ENCODE measurements at regions not wholly inside any gene's neighbourhood (a gene's known extent, or its start where the extent isn't known, plus 50 kb on each side); places are given as distances from the start of the nearest gene placed in this dataset.
"Not testable (repeated sequence)": the region's sequence is repeated elsewhere in the genome, so short reads cannot be mapped to it uniquely, and the experiment has no call there.

DNA sequence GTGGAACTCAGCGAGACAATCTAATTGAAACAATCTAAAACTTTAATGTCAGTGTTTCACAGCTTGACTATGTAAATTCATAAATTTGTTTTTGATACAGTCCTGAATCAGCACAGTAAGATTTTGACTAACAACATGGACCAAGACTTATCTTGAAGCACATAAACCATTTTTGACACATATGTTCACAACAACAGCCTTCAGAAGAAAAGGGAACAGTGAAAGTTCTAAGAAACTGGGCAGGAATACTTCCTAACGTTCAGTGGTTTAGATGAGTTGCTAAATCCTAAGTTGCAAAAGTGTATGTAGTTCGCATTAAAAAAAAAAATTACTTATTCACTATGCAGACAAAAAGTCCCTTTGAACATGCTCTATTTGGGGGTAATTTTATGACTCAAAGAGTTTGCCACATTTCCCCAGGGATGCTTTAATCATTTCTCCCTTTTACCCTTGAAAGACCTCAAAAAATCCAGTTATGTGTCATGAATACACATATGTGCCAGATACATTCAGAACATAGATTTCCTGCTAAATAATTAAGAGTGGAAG, 120.2 kb downstream of the MRPL39 start:
- peak; percentile 28 for DNase-seq (ENCODE audit: low spot score)

DNA sequence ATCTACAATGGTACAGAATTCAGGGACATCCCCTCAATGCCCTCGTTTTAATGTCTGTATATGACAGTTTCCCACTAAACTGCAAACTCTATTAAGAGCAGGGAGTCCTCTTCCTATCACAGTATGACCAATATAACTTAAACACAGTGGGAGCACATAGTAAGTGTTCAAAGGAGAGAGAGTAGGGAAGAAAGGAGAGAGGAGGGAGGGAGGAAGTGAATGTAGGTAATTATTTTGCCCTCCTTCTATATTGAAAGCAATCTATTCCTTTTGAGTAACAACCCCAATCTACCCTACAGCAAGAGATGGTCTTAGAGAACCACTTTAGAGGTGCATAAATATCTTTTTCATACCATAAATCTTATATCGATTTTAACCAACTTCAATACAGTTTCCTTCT, 121.4 kb downstream of the MRPL39 start:
- DNase-seq (ENCODE audit: low spot score), result no peak

GRCh38 chr21:25467896-25468295, 139.4 kb downstream of the MRPL39 start:
- DNase-seq (ENCODE audit: low spot score), result no peak

DNA sequence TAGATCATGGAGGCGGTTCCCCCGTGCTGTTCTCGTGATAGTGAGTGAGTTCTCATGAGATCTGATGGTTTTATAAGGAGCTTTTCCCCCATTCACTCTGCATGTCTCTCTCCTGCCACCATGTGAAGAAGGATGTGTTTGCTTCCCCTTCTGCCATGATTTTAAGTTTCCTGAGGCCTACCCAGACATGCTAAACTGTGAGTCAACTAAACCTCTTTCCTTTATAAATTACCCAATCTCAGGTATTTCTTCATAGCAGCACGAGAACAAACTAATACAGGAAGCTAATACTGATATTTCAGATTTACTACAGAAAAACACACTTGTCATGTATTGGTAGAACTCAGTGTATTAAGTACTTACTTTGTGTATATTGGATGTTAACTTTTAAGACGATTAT, 140.2 kb downstream of the MRPL39 start:
- DNase-seq (ENCODE audit: low spot score), result not testable (repeated sequence)

- DNase-seq (ENCODE audit: low spot score), result no peak
Measured at GRCh38 chr21:25466470-25466869, 140.8 kb downstream of the MRPL39 start.

GRCh38 chr21:25465263-25465662, 142.0 kb downstream of the MRPL39 start:
- DNase-seq (ENCODE audit: low spot score), result no peak

DNA sequence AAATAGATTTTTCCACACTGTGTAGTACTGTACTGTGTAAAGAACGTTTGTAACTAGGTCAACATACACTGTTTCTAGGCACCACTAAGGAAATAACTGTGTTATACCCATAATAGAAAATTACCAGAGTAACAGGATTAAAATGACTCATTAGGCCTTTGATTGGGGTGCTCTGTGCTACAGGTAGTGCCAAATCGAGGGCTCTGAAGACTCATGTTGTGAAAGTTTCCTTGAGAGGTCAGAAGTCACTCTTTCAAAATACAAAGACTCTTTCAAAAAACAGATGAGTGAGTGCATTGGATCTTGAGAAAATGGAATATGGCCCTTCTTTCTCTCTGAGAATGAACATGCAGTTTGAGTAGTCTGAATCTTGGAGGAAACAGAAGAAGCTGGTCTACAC, 143.0 kb downstream of the MRPL39 start:
- DNase-seq (ENCODE audit: low spot score), result peak; percentile 73

GRCh38 chr21:25462517-25462971, 144.7 kb downstream of the MRPL39 start:
- DNase-seq (ENCODE audit: low spot score), result peak; percentile 12

DNA sequence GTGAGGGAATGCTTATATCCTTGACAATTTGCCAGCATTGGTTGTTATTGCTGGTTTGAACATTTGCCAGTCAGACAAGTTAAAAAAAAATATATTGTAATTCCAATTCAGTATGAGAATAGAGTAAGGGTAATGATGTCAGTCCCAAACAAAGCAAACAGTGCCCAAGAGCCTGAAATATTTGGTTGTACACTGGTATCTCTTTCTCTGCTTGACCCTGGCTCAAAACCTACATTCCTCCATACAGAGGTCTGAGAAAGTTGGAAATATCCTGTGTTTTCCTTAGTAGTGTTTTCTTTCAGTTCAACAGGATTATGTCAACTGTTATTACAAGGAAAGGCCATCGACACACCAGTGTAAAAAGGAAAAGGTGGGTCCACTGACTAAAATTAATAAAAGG, 145.6 kb downstream of the MRPL39 start:
- DNase-seq (ENCODE audit: low spot score), result no peak

DNA sequence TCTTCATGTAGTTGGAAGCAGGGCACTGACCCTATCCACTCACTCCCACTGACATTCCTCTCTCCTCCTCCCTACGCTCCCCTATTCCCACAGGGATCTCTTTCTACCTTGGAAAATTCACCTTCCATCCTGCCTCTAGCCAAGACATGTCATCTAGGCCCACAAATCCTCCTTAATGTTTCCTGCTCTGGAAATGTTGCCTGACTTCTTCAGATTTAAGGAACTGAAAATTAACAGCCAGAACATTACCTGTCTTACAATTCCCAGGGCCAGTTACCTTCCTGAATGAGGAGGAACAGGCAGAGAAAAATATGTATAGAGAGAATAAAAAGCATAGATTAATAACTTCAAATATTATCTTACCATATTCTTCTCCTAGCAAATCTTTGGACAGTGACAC, 147.3 kb downstream of the MRPL39 start:
- no peak for DNase-seq (ENCODE audit: low spot score)

- DNase-seq (ENCODE audit: low spot score), result no peak
Measured at GRCh38 chr21:25459365-25459764, 147.9 kb downstream of the MRPL39 start.

DNA sequence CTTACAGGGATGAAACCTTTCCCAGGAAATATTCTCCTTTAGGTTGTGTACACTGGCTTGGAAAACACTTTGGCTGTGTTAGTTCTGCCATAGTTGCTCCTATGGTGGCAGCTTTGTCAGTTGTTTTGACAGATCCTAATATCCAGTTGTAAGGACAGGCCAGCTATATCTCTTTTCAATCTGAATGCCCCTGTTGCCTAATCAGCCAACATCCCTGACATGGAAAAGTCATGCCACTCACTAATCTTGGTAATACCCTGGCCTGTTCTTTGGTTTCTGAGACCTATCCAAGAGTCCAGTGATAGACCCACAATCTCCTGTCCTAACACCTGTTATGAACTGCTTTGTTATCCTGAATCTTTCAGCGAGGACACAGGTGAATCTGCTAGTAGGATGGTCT, 148.8 kb downstream of the MRPL39 start:
- no peak for DNase-seq (ENCODE audit: low spot score)

- DNase-seq (ENCODE audit: low spot score), result no peak
Measured at GRCh38 chr21:25457946-25458345, 149.3 kb downstream of the MRPL39 start.

DNA sequence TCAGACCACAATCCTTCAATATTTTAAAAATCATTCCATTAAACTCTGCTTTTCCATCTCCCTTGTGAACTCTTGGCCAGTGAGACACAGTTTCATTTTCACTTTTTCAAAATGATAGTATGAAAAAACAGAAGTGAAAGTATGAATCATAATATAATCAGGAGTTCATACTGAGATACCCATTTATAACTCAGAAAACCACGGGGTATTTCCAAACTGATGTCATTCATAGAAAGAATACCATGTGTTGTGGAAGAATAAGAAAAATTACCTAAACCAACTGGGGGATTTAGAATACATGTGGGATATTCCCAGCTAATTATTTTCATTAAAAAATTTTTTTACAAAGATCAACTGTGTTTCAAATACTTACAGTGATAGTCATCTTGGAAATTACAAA, 149.9 kb downstream of the MRPL39 start:
- DNase-seq (ENCODE audit: low spot score), result peak; percentile 73

DNA sequence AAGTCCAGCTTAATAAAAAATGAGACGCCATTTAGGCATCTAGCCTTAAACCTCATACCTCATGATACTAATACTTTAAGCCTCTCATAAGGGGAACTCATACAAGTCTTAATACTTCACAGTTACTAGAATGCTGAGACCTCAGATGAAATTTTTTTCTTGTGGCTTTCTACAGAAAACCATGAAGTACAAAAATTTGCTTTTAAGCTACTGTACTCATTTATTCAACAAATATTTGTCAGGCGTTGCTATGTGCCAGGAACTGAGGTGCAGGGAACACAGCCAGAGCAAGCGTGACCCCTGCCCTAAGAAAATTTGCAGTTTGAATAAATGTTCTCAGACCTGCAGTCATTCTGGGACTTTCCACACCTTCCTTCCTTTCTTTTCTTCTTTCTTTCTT, 150.6 kb downstream of the MRPL39 start:
- DNase-seq (ENCODE audit: low spot score), result peak; percentile 71

- DNase-seq (ENCODE audit: low spot score), result no peak
Measured at GRCh38 chr21:25453524-25453923, 153.8 kb downstream of the MRPL39 start.

DNA sequence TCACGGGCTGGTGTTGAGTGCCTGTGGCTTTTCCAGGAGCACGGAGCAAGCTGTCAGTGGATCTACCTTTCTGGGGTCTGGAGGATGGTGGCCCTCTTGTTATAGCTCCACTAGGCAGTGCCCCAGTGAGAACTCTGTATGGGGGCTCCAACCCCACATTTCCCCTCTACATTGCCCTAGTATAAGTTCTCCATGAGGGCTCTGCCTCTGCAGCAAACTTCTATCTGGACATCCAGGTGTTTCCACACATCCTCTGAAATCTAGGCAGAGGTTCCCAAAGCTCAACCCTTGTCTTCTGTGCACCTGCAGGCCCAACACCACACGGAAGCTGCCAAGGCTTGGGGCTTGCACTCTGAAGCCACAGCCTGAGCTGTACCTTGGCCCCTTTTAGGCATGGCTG, 157.3 kb downstream of the MRPL39 start:
- no peak for DNase-seq (ENCODE audit: low spot score)

DNA sequence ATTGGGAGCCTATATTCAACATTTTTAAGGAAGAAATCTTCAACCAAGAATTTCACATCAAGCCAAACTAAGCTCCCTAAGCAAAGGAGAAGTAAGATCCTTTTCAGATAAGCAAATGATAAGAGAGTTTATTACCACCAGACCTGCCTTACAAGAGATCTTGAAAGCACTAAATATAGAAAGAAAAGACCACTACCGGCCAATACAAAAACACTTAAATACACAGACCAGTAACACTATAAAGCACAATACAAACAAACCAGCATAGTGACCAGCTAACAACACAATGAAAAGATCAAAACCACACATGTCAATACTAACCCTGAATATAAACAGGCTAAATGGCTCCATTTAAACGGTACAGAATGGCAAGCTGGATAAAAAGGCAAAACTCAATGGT, 165.4 kb downstream of the MRPL39 start:
- no peak for DNase-seq (ENCODE audit: low spot score)

- not testable (repeated sequence) for DNase-seq (ENCODE audit: low spot score)
Measured at GRCh38 chr21:25437465-25437864, 169.8 kb downstream of the MRPL39 start.

DNA sequence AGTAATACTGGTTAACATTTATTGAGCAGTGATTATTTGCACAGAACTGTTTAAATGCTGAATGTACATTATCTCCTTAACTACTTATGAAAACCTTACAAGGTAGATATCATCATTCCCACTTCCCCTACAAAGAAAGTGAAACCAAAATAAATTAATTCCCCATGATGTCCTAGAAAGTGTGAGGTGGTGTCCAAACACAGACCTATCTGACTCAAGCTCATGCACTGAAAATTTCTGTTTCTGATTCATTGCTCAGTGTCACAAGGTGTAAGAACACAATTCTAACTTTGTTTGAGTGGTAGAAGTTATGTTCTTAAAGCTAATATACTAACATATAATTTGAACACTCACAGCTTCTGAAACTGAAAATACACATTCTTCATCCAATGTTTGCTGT, 178.7 kb downstream of the MRPL39 start:
- peak; percentile 3 for DNase-seq (ENCODE audit: low spot score)

DNA sequence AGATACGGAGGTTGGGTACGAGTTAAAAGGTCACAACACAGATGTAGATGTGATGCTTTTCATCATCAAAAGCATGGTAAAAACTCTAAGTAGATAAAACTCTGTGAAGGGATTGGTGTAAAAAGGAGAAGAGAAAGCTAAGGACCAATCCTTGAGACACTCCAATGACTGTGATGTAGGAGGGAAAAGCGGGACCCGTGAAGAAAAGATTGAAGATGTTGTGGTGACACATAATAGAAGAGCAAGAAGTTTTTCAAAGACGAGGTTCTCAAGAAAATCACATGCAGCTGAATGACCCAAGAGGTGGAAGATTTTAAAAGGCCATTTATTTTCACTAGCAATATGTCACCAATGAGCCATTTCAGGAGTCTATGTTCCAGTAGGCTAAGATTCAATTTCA, 179.5 kb downstream of the MRPL39 start:
- DNase-seq (ENCODE audit: low spot score), result no peak

GRCh38 chr21:25426580-25426979, 180.7 kb downstream of the MRPL39 start:
- DNase-seq (ENCODE audit: low spot score), result no peak

DNA sequence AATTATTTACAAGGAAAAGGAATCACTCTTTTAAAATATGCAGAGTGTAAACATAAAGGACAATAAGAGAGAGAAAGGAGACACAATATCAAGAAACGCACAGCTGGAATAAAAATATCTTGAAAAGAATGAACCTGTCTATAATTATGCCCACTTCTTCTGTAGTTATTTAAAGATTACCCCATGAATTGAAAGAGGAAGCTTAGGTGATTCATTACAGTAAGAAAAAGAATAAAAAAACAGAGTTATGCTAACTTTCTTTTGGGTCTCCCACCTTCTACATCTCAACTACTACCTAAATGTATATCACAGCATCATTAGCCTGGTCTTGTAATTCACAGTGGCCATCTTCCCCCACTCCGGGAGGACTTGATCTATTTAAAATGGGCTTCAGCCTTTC, 182.1 kb downstream of the MRPL39 start:
- no peak for DNase-seq (ENCODE audit: low spot score)

DNA sequence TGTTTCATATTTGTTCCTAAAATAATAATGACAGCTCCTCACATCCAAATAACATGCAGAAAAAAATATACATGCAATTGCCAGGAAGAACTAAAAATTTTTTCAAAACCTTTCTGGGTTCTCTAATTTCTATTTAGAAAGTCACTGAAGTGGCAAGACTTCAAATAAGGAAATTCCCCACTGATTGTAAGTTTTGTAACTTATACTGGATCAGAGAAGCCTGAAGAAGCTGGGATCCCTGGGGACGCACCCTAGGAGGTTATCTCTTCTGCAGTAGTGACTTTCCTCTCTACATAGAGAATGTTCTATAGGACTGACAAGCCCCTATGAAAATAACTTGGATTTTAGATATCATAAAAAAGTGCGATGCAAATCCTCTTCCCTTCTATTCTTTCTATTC, 182.6 kb downstream of the MRPL39 start:
- no peak for DNase-seq (ENCODE audit: low spot score)

DNA sequence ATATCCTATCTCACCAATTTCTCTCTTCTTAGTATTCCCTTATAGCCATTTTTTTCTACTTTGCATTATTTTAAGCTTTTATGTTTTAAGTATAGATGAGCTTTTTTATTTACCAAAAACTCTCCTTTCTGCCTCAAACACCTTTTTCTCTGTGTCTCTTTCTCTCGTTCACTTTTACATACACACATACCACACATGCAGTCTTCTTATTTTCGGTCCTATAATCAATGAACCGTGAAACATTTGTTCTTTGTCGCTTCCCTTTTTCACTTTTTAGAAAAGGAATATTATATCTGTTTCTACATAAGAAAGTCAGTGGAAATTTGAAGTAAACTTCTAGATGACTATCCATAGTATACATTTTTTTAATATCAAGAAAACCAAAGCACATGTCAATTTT, 183.2 kb downstream of the MRPL39 start:
- no peak for DNase-seq (ENCODE audit: low spot score)

Measured in CD4-positive, alpha-beta T cell treated with Interleukin-2 at 100 ng/mL for 4 hours (primary cell).